Heart right ventricle (tissue), 16 donors: ENCODE measurements at regions not wholly inside any gene's neighbourhood (a gene's known extent, or its start where the extent isn't known, plus 50 kb on each side); places are given as distances from the start of the nearest gene placed in this dataset.
A peak's percentile ranks its signal among the peaks of the same experiment; 100 is the strongest.
"Not testable (repeated sequence)": the region's sequence is repeated elsewhere in the genome, so short reads cannot be mapped to it uniquely, and the experiment has no call there.

Experiments
- ATAC-seq, 8 donors: fragments of 200-7000 bp; cut with Tn5 transposase; one replicate each; pipeline ENCODE4 v1.9.1; 2020; ENCODE audit warnings: mild to moderate bottlenecking in 8 of 8, moderate library complexity in 8 of 8, moderate number of reproducible peaks in 1 of 8
- DNase-seq, 2 donors: peaks; one replicate each; pipeline ENCODE4 v3.0.0-alpha.2; 2020
- H3K27ac ChIP-seq, 10 donors: fragments of 200-600 bp; sonication (generic) in 2 of 10; one replicate each; pipeline versions ENCODE4 v1.5.0 to v1.8.0; 2020 to 2022; ENCODE audit warnings: mild to moderate bottlenecking in 3 of 10
- H3K27me3 ChIP-seq, 7 donors: fragments of 200-600 bp; one replicate each; pipeline ENCODE4 v1.8.0; 2021 to 2022; ENCODE audit warnings: mild to moderate bottlenecking in 2 of 7
- H3K36me3 ChIP-seq, 9 donors: fragments of 200-600 bp; sonication (generic) in 1 of 9; one replicate each; pipeline versions ENCODE4 v1.5.0 to v1.8.0; 2020 to 2022; ENCODE audit warnings: mild to moderate bottlenecking in 2 of 9
- H3K4me1 ChIP-seq, 9 donors: fragments of 200-600 bp; sonication (generic) in 1 of 9; one replicate each; pipeline versions ENCODE4 v1.5.0 to v1.8.0; 2020 to 2022; ENCODE audit warnings: mild to moderate bottlenecking in 4 of 9
- H3K4me3 ChIP-seq, 10 donors: fragments of 200-600 bp; sonication (generic) in 2 of 10; one replicate each; pipeline versions ENCODE4 v1.5.0 to v1.8.0; 2020 to 2022; ENCODE audit warnings: mild to moderate bottlenecking in 7 of 10, moderate library complexity in 2 of 10
- H3K9me3 ChIP-seq, 11 donors: fragments of 200-600 bp in 10 of 11; sonication (generic) in 2 of 11; one replicate each; pipeline versions ENCODE4 v1.5.0 to v1.8.0; 2013 to 2022; ENCODE audit warnings: mild to moderate bottlenecking in 2 of 11, control low read depth in 1 of 11, moderate library complexity in 1 of 11
- WGBS, 2 donors: extraction: QIAGEN DNeasy Blood & Tissue Kit; methylation state at CpG; one replicate each; pipeline ENCODE4 v1.1.7; 2013; ENCODE audit warnings: inconsistent platforms in 1 of 2; 5-methylcytosine and 5-hydroxymethylcytosine counted together
- intact Hi-C, 10 donors: fragments of 100-400 bp; cut with DNase I; formaldehyde crosslinking; loops; one replicate each; pipeline versions ENCODE4 v1.11.1 to v1.14.2; 2022
- TF ChIP-seq, protein P1 (sequence below), 9 donors: fragments of 200-600 bp; sonication (generic) in 2 of 9; IDR thresholded peaks; one replicate each; pipeline versions ENCODE4 v1.5.0 to v1.8.0; 2021 to 2022; ENCODE audit warnings: antibody characterized with exemption in 9 of 9, mild to moderate bottlenecking in 5 of 9, moderate library complexity in 1 of 9
- donor health status: Arrhythmogenic right ventricular cardiomyopathy.
- donor health status: ischemic (EF 13 %, LVEDD 7.1; RV severe dilation, severe dysfunction).
- donor health status: healthy with polysubstance abuse.
- donor health status: DM: no; HTN: yes; CAD: no.
- donor health status: DM: no; HTN: no; CAD: no.
- donor health status: ischemic (EF 25% LVEDD 6.9; RV normal size, moderate dysfunction).
- donor health status: ischemic (EF 25% LVEDD 5.7; RV mildly dilated, moderate dysfunction).
- donor health status: healthy.
- donor health status: DM: yes; HTN: yes; CAD: no.
- donor health status: Ischemic cardiomyopathy.
- donor health status: ischemic (EF 35%, LVEDD 5.7; RV mildly dilated, moderate dysfunction).
- donor health status: nonischemic (EF 11% LVEDD 7.7; RV severe dilation, severe dysfunction).
- donor health status: DM: yes; HTN: yes; CAD: no.
- donor health status: PGD.
- donor health status: ischemic (EF 29% LVEDD 5.4; RV normal size, mild dysfunction).
- donor health status: nonischemic (EF 23%, LVEDD 6.1; RV moderate dilation, normal function).

DNA sequence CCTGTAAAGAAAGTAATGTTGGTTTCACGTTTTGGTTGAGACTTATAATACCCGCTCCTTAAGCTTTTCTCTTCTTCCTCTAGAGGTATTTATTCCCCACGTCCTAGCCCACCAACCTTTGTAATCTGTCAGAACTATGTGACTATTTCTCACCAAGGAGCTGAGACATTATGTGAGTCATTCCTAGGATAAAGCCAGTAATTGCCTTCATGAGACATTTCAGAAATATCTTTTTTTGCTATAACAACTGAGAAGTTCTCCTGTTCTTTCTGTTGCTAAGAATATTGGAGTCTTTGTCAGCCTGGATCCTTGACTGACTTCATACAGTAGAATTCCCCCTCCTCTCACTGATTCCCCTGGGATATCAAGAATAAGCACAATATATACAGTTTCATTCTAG, 1497.0 kb upstream of the TENM4 start:
- Histone ChIP-seq H3K27me3 (no peaks in the 10 kb centered on the region), H3K27ac (no peak overlapping the region), H3K4me3 (no peak overlapping the region), H3K4me1 (no peaks in the 10 kb centered on the region), H3K36me3 (no peaks in the 10 kb centered on the region), H3K9me3 (no peaks in the 10 kb centered on the region)
- no peak for ATAC-seq
- DNase-seq, result no peak
- TF ChIP-seq, protein P1, sequence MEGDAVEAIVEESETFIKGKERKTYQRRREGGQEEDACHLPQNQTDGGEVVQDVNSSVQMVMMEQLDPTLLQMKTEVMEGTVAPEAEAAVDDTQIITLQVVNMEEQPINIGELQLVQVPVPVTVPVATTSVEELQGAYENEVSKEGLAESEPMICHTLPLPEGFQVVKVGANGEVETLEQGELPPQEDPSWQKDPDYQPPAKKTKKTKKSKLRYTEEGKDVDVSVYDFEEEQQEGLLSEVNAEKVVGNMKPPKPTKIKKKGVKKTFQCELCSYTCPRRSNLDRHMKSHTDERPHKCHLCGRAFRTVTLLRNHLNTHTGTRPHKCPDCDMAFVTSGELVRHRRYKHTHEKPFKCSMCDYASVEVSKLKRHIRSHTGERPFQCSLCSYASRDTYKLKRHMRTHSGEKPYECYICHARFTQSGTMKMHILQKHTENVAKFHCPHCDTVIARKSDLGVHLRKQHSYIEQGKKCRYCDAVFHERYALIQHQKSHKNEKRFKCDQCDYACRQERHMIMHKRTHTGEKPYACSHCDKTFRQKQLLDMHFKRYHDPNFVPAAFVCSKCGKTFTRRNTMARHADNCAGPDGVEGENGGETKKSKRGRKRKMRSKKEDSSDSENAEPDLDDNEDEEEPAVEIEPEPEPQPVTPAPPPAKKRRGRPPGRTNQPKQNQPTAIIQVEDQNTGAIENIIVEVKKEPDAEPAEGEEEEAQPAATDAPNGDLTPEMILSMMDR (IDR thresholded peaks at IDR 0.05), result no peak
- intact Hi-C loops, result loop anchor here in 1 of 10 donors (10.0 kb wide), 1 partner anchor 63 kb away; no protein-coding TSS in a partner anchor
- WGBS, 2 donors, result 81 to 83% methylated on average over 3 of the region's 3 CpGs

DNA sequence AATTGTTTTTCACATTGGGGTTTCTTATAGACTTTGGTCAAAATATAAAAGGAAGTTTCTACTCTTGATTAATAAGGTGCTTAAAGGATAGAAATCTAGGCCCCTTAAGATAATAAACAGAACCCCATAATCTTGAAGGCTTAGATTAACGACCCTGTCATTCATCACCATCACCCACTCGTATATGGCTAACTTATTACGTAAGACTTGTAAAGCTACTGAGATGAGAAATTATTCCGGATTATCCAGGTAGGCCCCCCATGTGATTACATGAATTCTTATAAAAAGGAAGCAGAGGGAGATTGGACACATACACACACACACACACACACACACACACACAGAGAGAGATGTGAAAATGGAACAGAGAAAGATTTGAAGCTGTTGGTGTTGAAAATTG, 1489.2 kb upstream of the TENM4 start:
- 81 to 87% methylated on average over 4 of the region's 4 CpGs for WGBS, 2 donors
- DNase-seq, result no peak
- H3K36me3 ChIP-seq, result no peaks in the 10 kb centered on the region
- no peaks in the 10 kb centered on the region for H3K9me3 ChIP-seq
- no peak overlapping the region for H3K27ac ChIP-seq
- intact Hi-C loops, result loop anchor here in 1 of 10 donors (10.0 kb wide), 1 partner anchor 55 kb away; no protein-coding TSS in a partner anchor
- no peaks in the 10 kb centered on the region for H3K27me3 ChIP-seq
- H3K4me3 ChIP-seq, result no peak overlapping the region
- ATAC-seq, result no peak
- TF ChIP-seq, protein P1 (IDR thresholded peaks at IDR 0.05), result no peak
- no peaks in the 10 kb centered on the region for H3K4me1 ChIP-seq

DNA sequence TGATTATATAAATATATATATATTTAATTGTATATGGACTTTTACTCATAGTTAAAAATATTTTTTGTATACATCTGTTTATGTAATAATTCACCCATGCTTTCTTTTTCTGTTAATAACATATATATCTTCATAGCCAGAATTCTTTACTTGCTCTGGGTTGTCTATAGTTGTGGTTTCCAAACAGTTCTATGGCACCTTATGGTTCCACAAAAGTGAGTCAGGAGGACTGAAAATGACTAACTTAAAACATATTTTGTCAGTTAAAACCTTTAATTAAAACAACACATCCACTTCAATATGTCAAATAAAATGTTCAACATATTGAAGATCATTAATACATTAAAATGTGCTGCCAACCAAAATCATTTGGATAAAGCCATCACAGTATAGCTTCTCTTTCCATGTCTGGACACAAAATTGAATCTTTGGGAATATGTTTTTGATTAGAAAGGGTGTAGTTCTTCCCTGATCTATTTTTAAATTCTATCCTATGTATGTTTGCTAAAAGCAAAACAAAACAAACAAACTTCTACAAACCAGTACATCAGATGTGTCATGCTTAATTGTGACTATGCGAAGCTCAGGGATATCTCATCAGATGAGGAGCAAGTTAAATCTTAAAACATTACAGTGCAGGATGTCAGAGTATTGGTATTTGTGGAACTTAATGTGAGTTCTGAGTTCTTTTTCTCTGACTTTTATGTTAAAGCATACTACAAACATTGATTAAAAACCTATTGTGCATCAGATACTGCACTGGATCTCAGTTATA, 1488.4 kb upstream of the TENM4 start:
- Histone ChIP-seq H3K36me3 (no peaks in the 10 kb centered on the region), H3K4me3 (no peak overlapping the region), H3K9me3 (no peaks in the 10 kb centered on the region), H3K4me1 (no peaks in the 10 kb centered on the region), H3K27ac (no peak overlapping the region), H3K27me3 (no peaks in the 10 kb centered on the region)
- no peak for ATAC-seq
- TF ChIP-seq, protein P1 (IDR thresholded peaks at IDR 0.05), result no peak
- no peak for DNase-seq
- intact Hi-C loops, result loop anchor here in 1 of 10 donors (10.0 kb wide), 1 partner anchor 426 kb away; no protein-coding TSS in a partner anchor
- 93 to 97% methylated on average over 1 of the region's 1 CpG for WGBS, 2 donors

DNA sequence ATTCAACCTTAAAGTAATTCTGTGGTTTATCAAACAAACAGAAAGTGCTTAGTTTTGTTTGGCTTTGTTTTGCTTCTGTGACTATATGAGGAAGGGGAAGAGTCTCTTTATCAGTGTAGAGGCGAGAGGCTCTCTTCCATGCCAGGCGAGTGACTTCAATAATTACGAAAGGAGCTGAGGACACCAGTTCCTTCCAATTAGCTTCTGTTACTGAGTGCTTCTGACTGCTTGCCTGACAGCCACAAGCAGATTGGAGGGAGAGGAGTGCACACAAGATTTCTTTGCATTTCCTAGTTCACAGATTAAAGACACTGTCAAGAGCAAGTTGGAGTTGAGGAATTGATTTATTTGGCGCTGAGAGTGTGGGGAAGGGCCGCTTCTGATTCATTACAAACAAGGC, 1484.5 kb upstream of the TENM4 start:
- TF ChIP-seq, protein P1 (IDR thresholded peaks at IDR 0.05), result no peak
- WGBS, 2 donors, result 68 to 71% methylated on average over 5 of the region's 5 CpGs
- Histone ChIP-seq H3K36me3 (no peaks in the 10 kb centered on the region), H3K9me3 (no peaks in the 10 kb centered on the region), H3K27me3 (no peaks in the 10 kb centered on the region), H3K4me3 (no peak overlapping the region), H3K27ac (no peak overlapping the region), H3K4me1 (no peaks in the 10 kb centered on the region)
- DNase-seq (no peak), ATAC-seq (peak in 1 of 8 donors; percentile 41)
- intact Hi-C loops, result loop anchor here in 1 of 10 donors (10.0 kb wide), 1 partner anchor 429 kb away; no protein-coding TSS in a partner anchor

DNA sequence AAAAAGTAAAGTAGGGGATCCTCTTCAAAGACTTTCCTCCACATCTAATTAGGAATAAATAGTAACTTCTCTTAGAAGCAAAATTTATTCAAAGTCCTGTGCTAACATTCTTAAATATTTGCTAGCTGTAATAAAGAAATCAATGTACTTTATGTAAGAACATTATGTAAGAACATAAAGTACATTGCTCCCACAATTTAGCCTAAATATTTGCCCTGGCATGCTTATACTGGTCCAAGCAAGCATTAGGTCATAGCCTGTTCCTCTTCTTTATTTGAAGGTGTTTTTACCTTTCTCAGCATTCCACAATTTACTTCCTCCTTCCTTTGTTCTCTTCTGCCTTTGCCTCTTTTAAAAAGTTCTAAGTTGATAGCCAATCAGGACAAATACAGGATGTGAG, 1480.5 kb upstream of the TENM4 start:
- H3K4me1 ChIP-seq, H3K9me3 ChIP-seq, H3K4me3 ChIP-seq, H3K27me3 ChIP-seq, ATAC-seq, DNase-seq, H3K36me3 ChIP-seq, H3K27ac ChIP-seq: not testable (repeated sequence)
- intact Hi-C loops, result loop anchor here in 1 of 10 donors (10.0 kb wide), 1 partner anchor 433 kb away; no protein-coding TSS in a partner anchor
